HEK293T (cell line): ENCODE measurements at regions not wholly inside any gene's neighbourhood (a gene's known extent, or its start where the extent isn't known, plus 50 kb on each side); places are given as distances from the start of the nearest gene placed in this dataset.

Source experiments
- CTCF ChIA-PET: fragments of 350-600 bp; formaldehyde crosslinking; extraction: SDS; loops from one replicate; lab custom pipeline; 2021; ENCODE audit warnings: antibody characterized with exemption, inconsistent platforms; lab: Yijun Ruan, JAX
- POLR2A ChIA-PET: fragments of 350-600 bp; formaldehyde crosslinking; extraction: SDS; loops from one replicate; lab custom pipeline; 2020; ENCODE audit warnings: antibody characterized with exemption, inconsistent platforms; lab: Yijun Ruan, JAX
- DNase-seq: peaks from one replicate; pipeline ENCODE4 v3.0.0; 2012; ENCODE audit warnings: mixed read lengths; ENCODE audit errors: extremely low spot score
- ARNT ChIP-seq: fragments of 450-650 bp; IDR thresholded peaks from 2 replicates; pipeline ENCODE4 v1.6.1; 2017; ENCODE audit warnings: mild to moderate bottlenecking
- BHLHE40 ChIP-seq: fragments of 450-650 bp; IDR thresholded peaks from 2 replicates; pipeline ENCODE4 v1.6.1; 2016; ENCODE audit warnings: mild to moderate bottlenecking, moderate library complexity, borderline replicate concordance
- CTBP1 ChIP-seq: fragments of 450-650 bp; IDR thresholded peaks from 2 replicates; pipeline ENCODE4 v1.6.1; 2016; ENCODE audit warnings: borderline replicate concordance
- ELF4 ChIP-seq: fragments of 450-650 bp; IDR thresholded peaks from 2 replicates; pipeline ENCODE4 v1.6.1; 2017; ENCODE audit warnings: antibody characterized with exemption
- FOXA1 ChIP-seq: fragments of 450-650 bp; IDR thresholded peaks from 2 replicates; pipeline ENCODE4 v1.6.1; 2016; ENCODE audit warnings: mild to moderate bottlenecking
- FOXK2 ChIP-seq: fragments of 450-650 bp; IDR thresholded peaks from 2 replicates; pipeline ENCODE4 v1.6.1; 2016; ENCODE audit warnings: mild to moderate bottlenecking
- FOXM1 ChIP-seq: fragments of 450-650 bp; IDR thresholded peaks from 2 replicates; pipeline ENCODE4 v1.6.1; 2017; ENCODE audit warnings: mild to moderate bottlenecking, borderline replicate concordance
- HDGF ChIP-seq: fragments of 450-650 bp; IDR thresholded peaks from 2 replicates; pipeline ENCODE4 v1.6.1; 2017; ENCODE audit warnings: antibody characterized with exemption, borderline replicate concordance
- L3MBTL2 ChIP-seq: fragments of 450-650 bp; conservative IDR thresholded peaks from 2 replicates; pipeline ENCODE4 v1.6.1; 2016; ENCODE audit warnings: mild to moderate bottlenecking
- LEF1 ChIP-seq: fragments of 450-650 bp; IDR thresholded peaks from 2 replicates; pipeline ENCODE4 v1.6.1; 2017; ENCODE audit warnings: mild to moderate bottlenecking, borderline replicate concordance
- NFRKB ChIP-seq: fragments of 450-650 bp; IDR thresholded peaks from 2 replicates; pipeline ENCODE4 v1.6.1; 2016; ENCODE audit warnings: mild to moderate bottlenecking, moderate library complexity
- SP1 ChIP-seq: fragments of 450-650 bp; IDR thresholded peaks from 2 replicates; pipeline ENCODE4 v1.6.1; 2017
- SUZ12 ChIP-seq: fragments of 450-650 bp; IDR thresholded peaks from 2 replicates; pipeline ENCODE4 v1.6.1; 2016; ENCODE audit warnings: mild to moderate bottlenecking
- TARDBP ChIP-seq: fragments of 450-650 bp; IDR thresholded peaks from 2 replicates; pipeline ENCODE4 v1.6.1; 2016
- ZNF384 ChIP-seq: fragments of 450-650 bp; IDR thresholded peaks from 2 replicates; pipeline ENCODE4 v1.6.1; 2016
- TF ChIP-seq, protein P1 (sequence below): fragments of 450-650 bp; IDR thresholded peaks from 2 replicates; pipeline ENCODE4 v1.6.1; 2016

- ChIA-PET POLR2A (no interaction called here), CTCF (no interaction called here)
- no peak for TF ChIP-seq BHLHE40
- TF ChIP-seq, protein P1, sequence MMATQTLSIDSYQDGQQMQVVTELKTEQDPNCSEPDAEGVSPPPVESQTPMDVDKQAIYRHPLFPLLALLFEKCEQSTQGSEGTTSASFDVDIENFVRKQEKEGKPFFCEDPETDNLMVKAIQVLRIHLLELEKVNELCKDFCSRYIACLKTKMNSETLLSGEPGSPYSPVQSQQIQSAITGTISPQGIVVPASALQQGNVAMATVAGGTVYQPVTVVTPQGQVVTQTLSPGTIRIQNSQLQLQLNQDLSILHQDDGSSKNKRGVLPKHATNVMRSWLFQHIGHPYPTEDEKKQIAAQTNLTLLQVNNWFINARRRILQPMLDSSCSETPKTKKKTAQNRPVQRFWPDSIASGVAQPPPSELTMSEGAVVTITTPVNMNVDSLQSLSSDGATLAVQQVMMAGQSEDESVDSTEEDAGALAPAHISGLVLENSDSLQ = no peak
- no peak for TF ChIP-seq SP1
- no peak for TF ChIP-seq HDGF
- no peak for TF ChIP-seq LEF1
- no peak for TF ChIP-seq CTBP1
- TF ChIP-seq SUZ12 = no peak
- TF ChIP-seq ARNT = no peak
- no peak for TF ChIP-seq L3MBTL2
- no peak for TF ChIP-seq TARDBP
- TF ChIP-seq NFRKB = no peak
- TF ChIP-seq ELF4 = no peak
- no peak for TF ChIP-seq ZNF384
- TF ChIP-seq FOXA1 = no peak
- no peak for TF ChIP-seq FOXM1
- no peak for TF ChIP-seq FOXK2
- DNase-seq = no peak
These were observed 70.8 kb upstream of the FREM3 start for GRCh38 chr4:143771269-143771668.

DNA sequence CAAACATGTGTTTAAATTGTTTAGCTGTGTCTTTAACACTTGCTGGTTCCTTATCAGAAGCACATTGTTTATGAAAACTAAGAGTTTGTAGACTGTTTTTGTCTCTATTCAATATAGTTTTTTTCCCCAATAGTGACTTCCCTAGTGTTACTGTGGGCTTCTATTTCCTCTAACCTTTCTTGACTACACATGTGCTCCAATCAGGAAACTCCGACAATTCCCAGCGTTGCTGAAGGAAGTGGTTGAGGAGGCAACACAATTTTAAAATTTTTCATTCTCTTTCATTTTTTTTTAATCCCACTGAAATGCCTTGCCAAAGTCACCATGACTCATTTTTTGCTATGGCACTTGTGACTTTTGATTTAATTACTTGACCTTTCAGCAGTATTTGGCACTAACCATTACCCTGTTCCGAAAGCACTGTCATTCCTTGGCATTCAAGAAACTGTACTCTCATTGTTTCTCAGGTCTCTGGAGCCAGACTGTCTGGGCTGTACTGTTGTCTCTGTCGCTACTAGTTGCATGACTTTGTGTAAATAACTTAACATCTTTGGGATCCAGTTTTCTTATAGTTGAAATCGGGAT is 67.6 kb upstream of the FREM3 start:
- ChIA-PET CTCF (no interaction called here), POLR2A (no interaction called here)
- TF ChIP-seq FOXM1 (no peak), ELF4 (no peak), LEF1 (no peak), L3MBTL2 (no peak), HDGF (no peak), SP1 (no peak), FOXA1 (no peak), TARDBP (no peak), ZNF384 (no peak), NFRKB (no peak), CTBP1 (no peak), SUZ12 (no peak), ARNT (no peak), BHLHE40 (no peak), FOXK2 (no peak)
- TF ChIP-seq, protein P1 = no peak
- DNase-seq = no peak

GRCh38 chr4:143763587-143763986 is 63.1 kb upstream of the FREM3 start:
- TF ChIP-seq ARNT (no peak), L3MBTL2 (no peak), HDGF (no peak), CTBP1 (no peak), NFRKB (no peak), SUZ12 (no peak), BHLHE40 (no peak), LEF1 (no peak), TARDBP (no peak)
- ChIA-PET CTCF (no interaction called here), POLR2A (no interaction called here)
- no peak for DNase-seq

- POLR2A ChIA-PET = no interaction called here
- CTCF ChIA-PET = no interaction called here
- TF ChIP-seq SP1 (no peak), ARNT (no peak), NFRKB (no peak), FOXA1 (no peak), BHLHE40 (no peak), FOXM1 (no peak), HDGF (no peak), TARDBP (no peak)
- DNase-seq = no peak
These were observed 62.0 kb upstream of the FREM3 start for GRCh38 chr4:143762511-143762910.
